GOT3 (cell line): ENCODE measurements at regions not wholly inside any gene's neighbourhood (a gene's known extent, or its start where the extent isn't known, plus 50 kb on each side); places are given as distances from the start of the nearest gene placed in this dataset.

ENCODE experiments used
- DNase-seq: peaks from one replicate; lab custom pipeline; 2025; ENCODE audit warnings: mixed read lengths; lab: John Stamatoyannopoulos, UW

- no peak for DNase-seq
Measured at GRCh38 chr1:68331117-68331865, 99.0 kb upstream of the WLS start.

DNA sequence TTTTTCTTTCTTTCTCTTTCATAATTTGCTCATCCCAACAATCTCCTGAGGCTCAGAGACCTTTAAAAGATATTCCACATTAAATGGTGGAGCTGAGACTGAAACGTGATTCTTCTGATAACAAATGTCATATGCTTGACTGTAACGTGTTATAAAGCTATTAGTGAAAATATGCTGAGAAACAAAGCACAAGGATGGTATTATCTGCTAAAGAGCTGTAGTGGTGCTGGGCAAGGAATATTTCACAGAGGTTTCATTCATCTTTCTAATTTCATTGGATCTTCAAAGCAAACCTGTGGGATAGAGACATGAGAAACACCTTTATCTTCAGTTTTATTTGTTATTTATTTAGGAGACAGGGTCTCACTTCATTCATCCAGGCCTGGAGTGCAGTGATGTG lies 98.1 kb upstream of the WLS start:
- DNase-seq, result no peak

DNA sequence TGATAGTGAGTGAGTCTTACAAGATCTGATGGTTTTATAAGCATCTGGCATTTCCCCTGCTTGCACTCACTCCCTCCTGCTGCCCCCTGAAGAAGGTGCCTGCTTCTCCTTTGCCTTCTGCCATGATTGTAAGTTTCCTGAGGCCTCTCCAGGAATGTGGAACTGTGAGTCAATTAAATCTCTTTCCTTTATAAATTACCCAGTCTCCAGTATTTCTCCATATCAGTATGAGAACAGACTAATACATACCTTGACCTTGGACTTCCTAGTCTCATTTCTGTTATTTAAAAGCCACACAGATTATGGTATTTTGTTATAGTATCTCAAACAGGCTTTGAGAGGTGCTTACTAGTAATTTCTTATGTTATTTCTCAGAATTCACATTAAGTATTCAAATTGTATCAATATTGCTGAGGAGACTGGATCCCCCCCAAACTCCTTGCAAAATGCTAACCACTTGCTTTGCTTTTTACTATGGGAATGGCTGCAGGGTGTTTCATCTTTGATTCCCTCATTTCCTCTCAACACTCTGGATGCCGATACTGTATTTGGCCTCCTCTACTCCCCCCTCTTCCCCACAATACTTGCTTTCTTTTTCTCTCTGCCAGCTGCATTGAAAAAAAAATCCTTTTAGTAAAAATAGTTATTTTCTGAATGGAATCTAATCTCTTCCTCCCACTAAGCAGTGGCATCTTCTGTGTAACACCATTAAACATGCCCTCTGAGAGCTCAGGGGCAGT lies 96.9 kb upstream of the WLS start:
- no peak for DNase-seq

DNA sequence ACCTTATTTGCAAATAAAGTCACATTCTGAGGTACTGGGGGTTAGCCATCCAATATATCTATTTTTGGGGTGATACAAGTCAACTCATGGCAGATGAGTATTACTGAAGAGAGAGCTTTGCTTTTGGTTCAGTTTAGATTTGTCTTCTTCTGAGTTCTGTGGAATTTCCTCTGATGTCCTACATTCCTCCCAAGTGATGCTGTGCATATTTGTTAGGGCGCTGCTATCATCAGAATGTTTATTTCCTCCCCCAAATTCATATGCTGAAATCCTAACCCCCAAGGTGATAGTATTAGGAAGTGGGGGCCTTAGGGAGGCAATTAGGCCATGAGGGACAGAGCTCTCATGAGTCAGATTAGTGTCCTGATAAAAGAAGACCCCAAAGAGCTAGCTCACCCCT lies 96.2 kb upstream of the WLS start:
- DNase-seq, result no peak

- DNase-seq, result no peak
Measured at GRCh38 chr1:68327414-68327813, 95.1 kb upstream of the WLS start.

DNA sequence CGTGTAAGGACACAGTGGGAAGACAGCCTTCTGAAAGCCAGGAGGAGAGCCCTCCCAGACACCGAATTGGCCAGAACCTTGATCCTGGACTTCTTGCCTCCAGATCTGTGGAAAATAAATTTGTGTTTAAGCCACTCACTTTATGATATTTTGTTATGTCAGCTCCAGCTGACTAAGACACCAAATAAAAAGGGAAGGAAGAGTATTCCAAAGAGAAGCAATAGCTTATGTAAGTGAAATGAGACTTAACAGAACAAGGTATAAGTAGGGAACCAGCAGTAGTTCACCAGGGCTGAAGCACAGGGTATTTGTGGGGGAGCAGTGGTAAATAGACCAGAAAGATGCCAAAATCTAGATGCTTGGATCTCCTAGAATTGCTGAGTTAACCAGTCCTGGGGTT lies 94.2 kb upstream of the WLS start:
- DNase-seq, result no peak

DNA sequence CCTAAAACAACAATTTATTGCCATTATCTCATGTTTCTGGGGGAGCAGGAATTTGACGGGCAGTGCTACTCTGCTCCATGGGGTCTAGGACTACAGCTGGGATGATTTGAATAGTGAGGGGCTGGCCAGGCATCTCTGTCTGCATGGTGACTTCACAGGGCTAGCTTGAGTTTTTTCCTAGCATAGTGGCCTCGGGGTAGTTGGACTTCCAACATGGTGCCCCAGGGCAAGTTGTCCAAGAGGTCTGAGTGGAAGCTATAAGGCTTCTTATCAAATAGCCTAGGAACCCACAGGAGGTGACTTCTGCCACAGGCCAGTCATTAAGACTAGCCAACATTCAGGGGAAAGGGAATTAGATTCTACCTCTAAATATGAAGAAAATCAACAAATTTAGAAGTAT lies 92.0 kb upstream of the WLS start:
- no peak for DNase-seq

DNA sequence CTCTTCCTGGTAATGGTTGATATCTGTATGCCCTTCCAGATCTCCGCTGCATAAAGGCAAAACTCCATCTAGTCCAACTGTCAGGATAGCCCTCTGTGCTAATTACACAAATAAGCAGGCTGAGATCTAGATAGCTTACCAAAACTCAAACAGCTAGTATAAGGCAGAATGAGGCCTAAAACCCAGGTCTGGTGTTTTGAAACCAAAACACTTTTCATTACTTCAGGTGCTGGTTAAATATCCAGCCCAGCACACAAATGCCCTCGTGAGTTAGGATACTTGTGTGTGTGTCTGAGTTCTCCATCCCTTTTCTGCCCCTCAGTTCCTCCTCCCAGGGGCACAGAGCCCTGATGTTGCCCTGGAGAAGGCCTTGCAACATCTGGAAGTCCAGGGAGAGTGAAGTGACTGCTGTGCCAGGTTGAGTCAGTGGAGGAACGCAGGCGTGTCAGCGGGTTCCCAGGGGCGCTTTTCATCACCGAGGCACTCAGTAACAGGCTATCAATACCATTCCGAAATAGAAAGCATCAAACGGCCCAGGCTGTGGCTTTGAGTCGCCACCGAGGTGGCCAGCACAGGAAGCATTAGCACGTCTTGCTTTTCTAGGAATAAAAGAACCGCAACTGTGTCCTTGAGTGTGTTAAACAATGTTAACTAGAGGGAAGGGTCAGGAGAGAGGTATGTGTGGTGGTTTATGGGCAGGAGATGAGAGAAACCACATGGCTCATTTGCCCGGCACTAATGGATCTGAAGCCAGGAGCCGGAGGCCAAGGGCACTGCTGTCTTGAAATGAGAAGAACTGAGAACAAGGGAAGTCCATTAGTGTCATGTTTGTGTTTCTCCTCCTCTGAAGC lies 90.7 kb upstream of the WLS start:
- DNase-seq, result peak; percentile 40

DNA sequence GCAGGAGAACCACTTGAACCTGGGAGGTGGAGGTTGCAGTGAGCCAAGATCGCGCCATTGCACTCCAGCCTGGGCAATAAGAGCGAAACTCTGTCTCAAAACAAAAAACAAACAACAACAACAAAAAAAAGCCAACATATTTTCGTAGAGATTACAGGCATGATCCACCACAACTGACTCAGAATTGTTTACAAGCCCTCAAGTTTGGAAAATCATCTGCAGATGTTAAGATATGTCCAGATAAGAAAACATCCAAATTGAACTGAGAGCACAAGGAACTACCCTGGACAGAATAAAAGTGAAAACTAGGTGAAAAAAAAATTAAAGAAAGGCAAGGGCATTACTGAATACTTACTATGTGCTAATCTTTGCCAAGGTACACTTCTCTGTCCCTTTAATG lies 89.8 kb upstream of the WLS start:
- DNase-seq, result no peak

DNA sequence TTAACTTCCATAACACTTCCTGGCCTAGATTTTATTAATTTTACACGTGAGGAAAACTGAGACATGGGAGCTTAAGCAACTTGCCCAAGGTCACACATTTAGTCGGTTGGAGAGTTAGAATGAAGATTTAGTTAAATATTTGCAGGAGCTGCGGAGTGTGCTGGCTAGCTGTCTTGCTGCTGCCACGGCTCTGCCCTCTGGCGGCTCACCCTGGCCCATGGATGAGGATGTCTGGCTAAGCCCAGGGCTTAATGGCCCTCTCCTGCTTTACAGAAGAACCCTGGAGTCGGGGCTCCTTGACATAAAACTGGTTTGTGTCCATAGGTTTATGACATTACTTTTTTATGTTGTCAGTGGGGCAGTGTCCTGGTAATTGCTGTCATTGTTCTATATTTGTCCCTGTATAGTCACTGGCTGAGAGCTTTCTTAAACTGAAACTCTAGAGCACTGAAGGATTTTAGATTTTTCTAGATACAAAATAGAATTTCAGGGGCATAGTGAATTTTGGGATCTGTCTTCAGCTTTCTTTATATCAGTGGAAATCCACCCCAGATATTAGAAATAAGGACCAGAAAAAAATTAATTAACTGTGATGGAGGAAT lies 88.9 kb upstream of the WLS start:
- DNase-seq, result no peak

DNA sequence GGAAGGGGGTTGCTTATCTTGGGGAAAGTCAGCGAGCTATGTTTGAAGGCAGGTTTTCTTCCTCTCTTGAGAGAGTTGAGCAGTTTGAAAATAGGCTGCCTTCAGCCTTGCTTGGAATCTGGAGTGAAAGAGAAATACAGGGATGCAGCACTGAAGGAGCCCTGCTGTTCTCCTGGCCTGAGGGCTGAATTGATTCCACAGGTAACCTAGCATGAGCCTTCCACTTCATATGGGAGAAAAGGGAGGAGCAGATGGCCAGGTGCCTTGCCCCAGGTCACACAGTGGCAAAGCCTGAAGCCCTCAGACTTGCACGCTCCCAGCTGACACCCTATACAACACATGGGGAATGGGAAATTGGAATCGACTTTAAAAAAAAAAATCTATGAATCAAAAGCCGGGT lies 88.0 kb upstream of the WLS start:
- DNase-seq, result no peak

- no peak for DNase-seq
Measured at GRCh38 chr1:68319907-68320306, 87.6 kb upstream of the WLS start.

DNA sequence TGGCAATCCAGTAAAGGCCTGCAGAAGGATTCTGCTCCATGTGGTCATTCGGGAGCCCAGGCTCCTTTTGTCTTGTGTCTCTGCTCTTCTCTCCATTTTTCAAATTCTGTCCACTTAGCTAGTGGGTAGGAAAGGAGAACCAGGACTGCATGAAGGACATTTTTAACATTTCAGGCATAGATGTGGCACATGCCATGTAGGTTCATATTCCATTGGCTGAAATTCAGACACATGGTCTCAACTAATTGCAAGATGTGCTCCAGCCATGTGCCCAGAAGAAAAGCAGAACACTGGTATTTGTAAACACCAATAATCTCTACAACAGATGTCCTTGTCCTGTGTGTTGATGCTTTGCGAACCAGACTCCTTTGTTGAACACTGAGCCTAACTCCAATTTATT lies 85.2 kb upstream of the WLS start:
- no peak for DNase-seq

DNA sequence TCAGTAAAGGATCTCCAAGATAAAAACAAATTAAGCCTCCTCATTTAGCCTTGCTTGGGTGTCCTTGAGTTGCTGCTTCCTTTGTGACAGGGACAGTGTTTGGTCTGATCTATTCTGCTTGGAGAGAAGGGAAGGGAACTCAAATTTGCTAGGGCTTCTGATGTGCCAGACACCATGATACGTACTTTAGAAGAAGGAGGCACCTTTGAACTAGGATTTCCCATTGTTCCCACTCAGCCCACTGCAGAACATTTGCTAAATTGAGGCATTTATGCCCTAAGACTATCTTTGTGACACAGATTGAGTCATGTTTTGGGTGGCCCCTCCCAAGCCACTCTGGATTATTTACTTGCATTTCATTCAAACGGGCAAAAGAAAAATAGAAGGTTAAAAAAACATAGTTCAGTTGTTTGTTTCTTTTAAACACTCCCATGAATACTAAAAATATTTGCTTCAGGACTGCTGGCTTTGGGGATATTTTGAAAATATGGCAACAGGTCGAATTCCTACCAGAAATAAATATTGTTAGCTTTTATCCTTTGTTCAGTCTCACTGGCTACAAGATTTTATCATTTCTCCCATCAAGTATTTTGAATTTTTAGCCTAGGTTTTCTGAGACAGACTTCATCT lies 81.9 kb upstream of the WLS start:
- no peak for DNase-seq

DNA sequence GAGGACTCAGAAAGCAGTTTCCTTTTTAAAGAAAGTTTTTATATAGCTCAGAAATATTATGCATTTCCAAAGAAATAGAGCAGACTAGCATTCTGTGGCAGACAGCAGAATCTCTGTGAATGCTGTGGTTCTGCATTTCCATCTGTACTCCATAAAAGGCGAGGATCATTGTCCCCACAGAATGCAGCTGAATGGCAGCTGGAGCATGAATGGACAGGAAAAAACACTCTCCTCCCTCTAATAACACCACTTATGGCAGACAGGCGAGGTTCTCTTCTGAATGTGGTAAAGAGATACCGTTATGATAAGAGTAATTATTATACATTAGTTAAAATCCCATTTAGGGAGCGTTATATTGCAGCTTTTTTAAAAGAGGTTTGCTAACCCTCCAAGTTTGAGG lies 81.4 kb upstream of the WLS start:
- no peak for DNase-seq

DNA sequence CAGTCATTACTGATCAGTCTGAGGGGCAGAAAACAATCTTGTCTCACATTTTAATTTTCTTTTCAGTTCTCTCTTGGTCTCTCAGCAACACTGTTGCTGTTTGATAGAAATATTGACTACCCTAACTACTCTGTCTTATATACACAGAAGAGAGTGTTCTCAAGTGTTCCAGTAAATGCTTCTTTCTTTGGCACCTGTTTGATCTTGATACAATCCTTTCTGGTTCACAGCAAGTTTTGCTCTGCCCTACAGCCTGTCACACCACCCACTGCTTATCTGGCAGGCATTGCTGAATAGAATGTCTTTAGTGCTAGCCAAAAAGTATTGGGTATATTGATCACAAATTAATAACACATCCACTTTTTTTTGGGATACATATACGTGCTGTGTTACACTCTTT lies 75.7 kb upstream of the WLS start:
- no peak for DNase-seq

- no peak for DNase-seq
Measured at GRCh38 chr1:68307378-68307787, 75.1 kb upstream of the WLS start.

DNA sequence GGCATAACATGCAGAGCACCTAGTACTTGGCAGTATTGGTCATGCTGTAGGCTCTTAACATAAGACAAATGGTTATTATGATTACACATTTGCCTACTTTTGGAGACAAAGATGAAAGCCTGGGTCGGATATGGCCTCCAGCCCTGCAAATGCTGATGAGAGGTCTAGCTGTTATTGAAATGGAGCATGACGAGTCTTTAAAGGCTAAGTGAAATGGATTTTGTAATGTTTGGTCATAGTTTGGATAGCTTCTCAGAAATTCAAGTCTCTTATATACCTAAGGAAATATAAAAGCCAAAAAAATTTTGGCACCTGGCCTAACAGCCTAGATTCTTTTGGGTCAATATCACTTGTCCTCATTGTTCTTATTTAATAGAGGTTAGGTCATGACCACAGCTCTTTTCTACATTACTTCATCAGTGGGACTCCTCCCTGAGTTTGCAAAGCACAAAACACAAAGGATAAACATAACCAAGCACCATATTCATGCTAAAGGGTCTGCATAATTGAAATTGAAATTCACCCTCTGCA lies 69.2 kb upstream of the WLS start:
- DNase-seq, result no peak

DNA sequence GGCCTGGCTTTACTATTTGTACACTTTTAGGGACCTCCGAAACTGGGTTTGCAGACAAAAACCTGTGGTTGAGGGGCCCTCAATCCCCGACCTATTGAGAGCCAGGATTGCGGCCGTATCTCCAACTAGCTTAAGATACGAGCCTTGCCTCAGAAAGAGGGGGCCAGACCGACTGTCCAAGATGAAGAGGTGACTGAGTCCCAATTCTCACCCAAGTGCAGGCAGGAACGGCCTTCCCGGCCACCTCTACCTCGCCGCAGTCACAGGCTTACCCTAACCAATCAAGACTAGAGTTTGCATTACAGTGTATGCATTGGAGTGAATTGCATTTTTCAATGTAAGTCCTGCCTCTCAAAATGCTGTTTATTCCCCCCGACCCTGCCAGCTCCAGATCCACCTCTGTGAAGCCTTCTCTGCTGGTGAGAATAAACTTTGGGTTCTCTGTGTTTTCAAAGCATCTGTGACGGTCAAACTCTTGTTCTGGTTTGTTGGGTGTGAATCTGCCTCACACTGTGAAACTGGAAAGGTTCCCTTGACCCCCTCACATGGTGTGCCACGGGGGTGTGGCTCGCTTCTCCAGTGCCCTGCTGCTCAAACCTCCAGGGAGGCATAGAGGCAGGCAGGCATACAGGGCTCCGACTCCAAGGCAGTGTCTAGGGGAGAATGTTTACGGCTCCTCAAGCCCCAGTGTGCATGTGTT lies 62.2 kb upstream of the WLS start:
- no peak for DNase-seq

DNA sequence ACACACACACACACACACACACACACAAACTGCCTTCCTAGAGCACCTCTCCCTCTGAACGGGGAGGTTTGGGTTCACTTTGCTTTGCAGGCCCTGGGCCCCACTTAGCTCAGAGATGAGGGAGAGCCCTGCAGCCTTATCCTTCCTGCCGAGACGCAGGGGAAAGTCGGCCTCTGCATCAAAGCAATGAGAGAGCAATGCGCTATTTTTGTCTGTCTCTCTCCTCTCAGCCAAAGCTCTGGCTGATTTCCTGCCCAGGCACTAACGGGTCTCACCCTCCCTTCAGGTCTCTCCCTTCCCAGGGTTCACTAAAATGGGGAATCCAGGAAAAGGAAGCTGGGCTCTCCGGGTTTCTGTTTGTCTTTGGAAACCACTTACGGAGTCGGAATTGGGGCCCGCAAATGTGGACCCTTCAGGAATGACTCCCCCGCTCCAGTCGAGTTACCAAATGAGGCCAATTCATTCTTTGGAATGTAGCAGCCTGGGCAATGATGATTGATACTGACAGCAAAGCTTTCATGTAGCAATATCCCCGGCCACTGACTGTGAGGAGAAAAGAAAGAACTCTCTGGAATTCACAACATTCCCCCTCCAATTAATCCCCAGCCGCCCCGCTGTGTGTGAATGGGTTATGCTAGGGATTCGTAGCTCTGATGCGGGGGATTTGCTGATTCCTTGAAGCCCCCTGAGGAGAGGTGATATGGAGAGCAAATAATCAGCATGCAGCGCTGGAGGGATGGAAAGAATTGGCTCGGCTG lies 61.5 kb upstream of the WLS start:
- DNase-seq, result no peak
